Gastroesophageal sphincter (tissue), 4 donors: ENCODE measurements at regions not wholly inside any gene's neighbourhood (a gene's known extent, or its start where the extent isn't known, plus 50 kb on each side); places are given as distances from the start of the nearest gene placed in this dataset.

Experiments
- ATAC-seq: fragments of 150-250 bp; one replicate; pipeline ENCODE4 v1.9.1; 2016; ENCODE audit warnings: mild to moderate bottlenecking, moderate library complexity
- H3K27ac ChIP-seq, 4 donors: fragments of 200-600 bp; sonication (generic) in 3 of 4; 1 replicate in 3 of 4; 2 replicates in 1 of 4; pipeline ENCODE4 v1.5.1; 2016 to 2019
- H3K27me3 ChIP-seq: fragments of 200-600 bp; sonication (generic); one replicate; pipeline ENCODE4 v1.5.1; 2019
- H3K36me3 ChIP-seq, 2 donors: fragments of 200-600 bp; sonication (generic); one replicate each; pipeline ENCODE4 v1.5.1; 2019; ENCODE audit warnings: control low read depth in 1 of 2
- H3K4me1 ChIP-seq, 3 donors: fragments of 200-600 bp; sonication (generic); 1 replicate in 2 of 3; 2 replicates in 1 of 3; pipeline ENCODE4 v1.5.1; 2016 to 2019; ENCODE audit warnings: control low read depth in 2 of 3
- H3K4me3 ChIP-seq, 2 donors: fragments of 200-600 bp; sonication (generic); one replicate each; pipeline ENCODE4 v1.5.1; 2019; ENCODE audit warnings: mild to moderate bottlenecking in 1 of 2, moderate library complexity in 1 of 2
- H3K9me3 ChIP-seq, 3 donors: fragments of 200-600 bp; sonication (generic); one replicate each; pipeline ENCODE4 v1.5.1; 2017 to 2019; ENCODE audit warnings: control low read depth in 2 of 3
- EP300 ChIP-seq: sonication (generic); formaldehyde crosslinking; IDR thresholded peaks from one replicate; pipeline ENCODE4 v1.6.1; 2017; ENCODE audit warnings: antibody characterized with exemption, mild to moderate bottlenecking
- POLR2A ChIP-seq, 2 donors: fragments of 450-650 bp; IDR thresholded peaks; one replicate each; pipeline ENCODE4 v1.6.1; 2017; ENCODE audit warnings: antibody characterized with exemption in 2 of 2, mild to moderate bottlenecking in 2 of 2, moderate library complexity in 1 of 2
- POLR2AphosphoS5 ChIP-seq: sonication (generic); formaldehyde crosslinking; IDR thresholded peaks from one replicate; pipeline ENCODE4 v1.6.1; 2017; ENCODE audit warnings: antibody characterized with exemption
- WGBS, 2 donors: methylation state at CpG; one replicate each; pipeline ENCODE4 v1.1.5; 2018; ENCODE audit warnings: low coverage in 1 of 2; 5-methylcytosine and 5-hydroxymethylcytosine counted together
- TF ChIP-seq, protein P1 (sequence below), 4 experiments: fragments of 200-600 bp in 2 of 4; fragments of 450-650 bp in 2 of 4; sonication (generic) in 1 of 4; IDR thresholded peaks; one replicate each; pipeline ENCODE4 v1.5.1; 2017 to 2019; ENCODE audit warnings: antibody characterized with exemption in 4 of 4, mild to moderate bottlenecking in 2 of 4, moderate library complexity in 2 of 4

DNA sequence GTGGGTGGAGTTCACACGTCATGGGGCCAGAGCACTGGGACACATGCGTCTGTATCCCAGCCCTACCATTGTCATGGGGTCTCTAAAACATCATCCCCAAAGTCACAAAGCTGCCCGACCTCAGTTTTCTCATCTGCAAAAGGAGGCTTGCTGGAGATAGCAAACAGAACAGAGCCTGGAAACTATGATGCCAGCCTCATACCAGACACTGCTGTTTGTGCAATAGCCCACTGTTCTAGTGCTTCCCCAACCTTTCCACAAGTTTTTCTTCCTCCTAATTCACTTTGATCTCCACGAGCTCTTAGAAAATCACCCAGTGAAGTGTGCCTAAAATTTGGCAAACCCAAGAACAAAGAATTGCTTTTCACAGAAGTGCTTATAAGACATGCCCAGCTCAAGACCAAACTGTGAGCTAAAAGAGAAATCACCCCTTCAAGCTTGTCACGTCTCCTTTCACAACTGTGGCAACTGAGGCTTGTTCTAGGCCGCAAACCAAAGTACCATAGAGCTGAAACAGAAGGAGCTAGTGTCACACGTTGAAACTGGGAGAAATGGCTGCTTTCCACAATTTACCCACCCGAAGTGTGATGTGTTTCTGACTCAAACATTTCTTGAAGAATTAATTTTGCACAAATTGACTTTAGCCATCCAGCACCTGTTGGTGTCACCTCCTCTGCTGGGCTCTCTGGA lies 162.7 kb upstream of the ID2 start:
- WGBS, 2 donors: 81 to 90% methylated on average over 5 to 8 of the region's 8 CpGs
- Histone ChIP-seq H3K4me3 (no peak overlapping the region), H3K27ac (no peak overlapping the region), H3K9me3 (peaks cover 0 to 5% (median 0%) of the 10 kb centered on the region in 3 donors), H3K4me1 (no peaks in the 10 kb centered on the region), H3K27me3 (no peaks in the 10 kb centered on the region), H3K36me3 (no peaks in the 10 kb centered on the region)
- no peak for TF ChIP-seq POLR2A (IDR thresholded peaks at IDR 0.05)
- no peak for TF ChIP-seq EP300
- TF ChIP-seq, protein P1, sequence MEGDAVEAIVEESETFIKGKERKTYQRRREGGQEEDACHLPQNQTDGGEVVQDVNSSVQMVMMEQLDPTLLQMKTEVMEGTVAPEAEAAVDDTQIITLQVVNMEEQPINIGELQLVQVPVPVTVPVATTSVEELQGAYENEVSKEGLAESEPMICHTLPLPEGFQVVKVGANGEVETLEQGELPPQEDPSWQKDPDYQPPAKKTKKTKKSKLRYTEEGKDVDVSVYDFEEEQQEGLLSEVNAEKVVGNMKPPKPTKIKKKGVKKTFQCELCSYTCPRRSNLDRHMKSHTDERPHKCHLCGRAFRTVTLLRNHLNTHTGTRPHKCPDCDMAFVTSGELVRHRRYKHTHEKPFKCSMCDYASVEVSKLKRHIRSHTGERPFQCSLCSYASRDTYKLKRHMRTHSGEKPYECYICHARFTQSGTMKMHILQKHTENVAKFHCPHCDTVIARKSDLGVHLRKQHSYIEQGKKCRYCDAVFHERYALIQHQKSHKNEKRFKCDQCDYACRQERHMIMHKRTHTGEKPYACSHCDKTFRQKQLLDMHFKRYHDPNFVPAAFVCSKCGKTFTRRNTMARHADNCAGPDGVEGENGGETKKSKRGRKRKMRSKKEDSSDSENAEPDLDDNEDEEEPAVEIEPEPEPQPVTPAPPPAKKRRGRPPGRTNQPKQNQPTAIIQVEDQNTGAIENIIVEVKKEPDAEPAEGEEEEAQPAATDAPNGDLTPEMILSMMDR (IDR thresholded peaks at IDR 0.05): no peak
- TF ChIP-seq POLR2AphosphoS5: no peak
- no peak for ATAC-seq

DNA sequence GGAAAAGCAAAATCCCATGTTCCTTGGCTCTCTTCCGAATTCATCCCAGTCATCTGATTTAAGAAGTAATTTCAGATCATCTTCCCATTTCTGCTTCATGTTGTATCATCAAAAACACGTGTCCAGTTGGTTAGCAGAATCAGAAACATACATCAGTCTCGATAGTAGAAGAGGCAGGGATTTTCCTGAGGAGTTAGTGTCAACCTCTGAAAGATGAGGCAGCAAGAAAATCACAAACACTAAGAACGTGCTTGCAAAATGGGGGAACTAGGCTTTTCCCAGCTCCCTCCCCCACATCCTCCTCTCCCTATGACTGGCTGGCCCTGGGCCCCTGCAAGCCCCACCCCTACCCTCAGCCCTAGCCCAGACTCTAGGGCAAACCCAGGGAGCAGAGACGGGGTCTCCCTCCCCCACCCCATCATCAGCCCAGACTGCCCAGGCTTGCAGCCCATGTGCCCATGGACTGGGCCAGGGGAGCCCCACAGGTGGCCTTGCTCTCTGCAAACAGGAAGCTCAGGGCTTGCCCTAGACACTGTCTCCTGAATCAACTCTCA lies 161.0 kb upstream of the ID2 start:
- no peaks in the 10 kb centered on the region for H3K9me3 ChIP-seq
- WGBS, 2 donors: 87 to 93% methylated on average over 3 to 4 of the region's 5 CpGs
- TF ChIP-seq POLR2AphosphoS5: no peak
- no peak for TF ChIP-seq EP300
- TF ChIP-seq, protein P1 (IDR thresholded peaks at IDR 0.05): no peak
- no peak for TF ChIP-seq POLR2A (IDR thresholded peaks at IDR 0.05)
- H3K4me1 ChIP-seq: peaks cover 0 to 6% (median 4%) of the 10 kb centered on the region in 3 donors
- no peaks in the 10 kb centered on the region for H3K36me3 ChIP-seq
- no peak overlapping the region for H3K4me3 ChIP-seq
- H3K27ac ChIP-seq: no peak overlapping the region
- no peak for ATAC-seq
- H3K27me3 ChIP-seq: no peaks in the 10 kb centered on the region

DNA sequence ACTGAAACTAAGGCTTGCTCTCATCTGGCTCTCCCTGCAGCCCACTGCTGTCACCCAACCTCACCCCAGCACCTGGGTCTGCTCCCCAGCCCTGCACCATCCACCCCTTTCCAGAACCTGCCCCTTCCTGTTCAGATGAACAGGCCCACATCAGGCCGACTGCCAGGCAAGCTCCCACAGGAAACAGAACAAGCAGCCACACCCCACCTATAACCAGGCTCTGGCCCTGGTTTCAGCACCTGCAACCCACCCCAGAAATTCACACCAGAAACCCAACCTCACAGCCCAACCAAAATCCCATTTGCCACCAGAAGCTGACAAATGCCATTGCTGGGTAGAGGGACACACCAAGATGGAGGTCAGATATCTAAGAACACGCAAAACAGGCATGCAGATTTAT lies 159.2 kb upstream of the ID2 start:
- Histone ChIP-seq H3K36me3 (no peaks in the 10 kb centered on the region), H3K27me3 (no peaks in the 10 kb centered on the region), H3K4me1 (peaks cover 0 to 9% (median 4%) of the 10 kb centered on the region in 3 donors), H3K27ac (no peak overlapping the region), H3K9me3 (no peaks in the 10 kb centered on the region), H3K4me3 (no peak overlapping the region)
- no peak for TF ChIP-seq POLR2AphosphoS5
- TF ChIP-seq, protein P1 (IDR thresholded peaks at IDR 0.05): no peak
- no peak for TF ChIP-seq POLR2A (IDR thresholded peaks at IDR 0.05)
- no peak for TF ChIP-seq EP300
- no peak for ATAC-seq
- 100% methylated on average over 1 of the region's 2 CpGs; no CpG with 5 or more reads in 1 of the 2 donors for WGBS, 2 donors

DNA sequence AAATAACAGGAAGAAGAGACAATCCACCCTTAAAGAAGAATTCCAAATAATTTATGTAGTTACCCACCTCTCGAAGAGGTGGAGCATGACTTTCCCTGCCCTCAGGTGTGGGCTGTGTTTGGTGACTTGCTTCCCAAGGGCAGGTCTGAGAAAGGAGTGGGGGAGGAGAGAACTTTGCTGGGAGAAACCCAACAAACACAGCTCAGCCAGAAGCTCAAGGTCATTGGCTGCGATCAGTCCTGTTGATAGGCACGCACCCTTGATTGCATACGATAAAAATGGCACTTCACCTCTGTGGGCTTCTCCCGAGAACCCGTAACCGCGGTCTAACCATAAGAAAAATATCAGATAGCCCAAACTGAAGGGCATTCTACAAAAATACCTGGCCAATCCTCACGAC lies 157.5 kb upstream of the ID2 start:
- peaks cover 0 to 9% (median 4%) of the 10 kb centered on the region in 3 donors for H3K4me1 ChIP-seq
- WGBS, 2 donors: 93 to 96% methylated on average over 4 to 8 of the region's 9 CpGs
- H3K36me3 ChIP-seq: no peaks in the 10 kb centered on the region
- H3K27me3 ChIP-seq: no peaks in the 10 kb centered on the region
- H3K9me3 ChIP-seq: no peaks in the 10 kb centered on the region
- ATAC-seq: no peak
- no peak overlapping the region for H3K4me3 ChIP-seq
- TF ChIP-seq EP300: no peak
- TF ChIP-seq POLR2AphosphoS5: no peak
- TF ChIP-seq, protein P1 (IDR thresholded peaks at IDR 0.05): no peak
- TF ChIP-seq POLR2A (IDR thresholded peaks at IDR 0.05): no peak
- no peak overlapping the region for H3K27ac ChIP-seq

DNA sequence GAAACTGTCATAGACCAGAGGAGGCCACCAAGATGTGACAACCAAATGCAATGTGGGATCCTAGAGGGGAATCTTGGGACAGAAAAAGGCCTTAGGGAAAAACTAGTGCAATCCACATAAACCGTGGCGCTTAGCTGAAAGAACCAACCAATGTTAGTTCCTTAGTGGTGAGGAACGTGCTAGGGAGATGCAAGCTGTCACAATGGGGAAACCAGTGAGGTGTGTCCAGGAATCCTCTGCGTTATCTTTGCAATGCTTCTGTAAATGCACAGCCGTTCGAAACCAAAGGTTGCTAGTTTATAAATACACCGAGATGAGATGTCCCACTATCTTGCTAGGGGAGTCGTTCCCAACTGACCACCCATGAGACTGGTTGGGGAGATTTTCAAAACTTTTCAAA lies 157.0 kb upstream of the ID2 start:
- no peaks in the 10 kb centered on the region for H3K9me3 ChIP-seq
- ATAC-seq: no peak
- no peaks in the 10 kb centered on the region for H3K36me3 ChIP-seq
- H3K27me3 ChIP-seq: no peaks in the 10 kb centered on the region
- TF ChIP-seq EP300 (no peak), POLR2A (IDR thresholded peaks at IDR 0.05) (no peak), POLR2AphosphoS5 (no peak)
- TF ChIP-seq, protein P1 (IDR thresholded peaks at IDR 0.05): no peak
- no peak overlapping the region for H3K27ac ChIP-seq
- peaks cover 0 to 9% (median 4%) of the 10 kb centered on the region in 3 donors for H3K4me1 ChIP-seq
- no peak overlapping the region for H3K4me3 ChIP-seq
- 92 to 98% methylated on average over 6 to 8 of the region's 8 CpGs for WGBS, 2 donors
